Dermis blood vessel endothelial cell (primary cell): ENCODE measurements at regions not wholly inside any gene's neighbourhood (a gene's known extent, or its start where the extent isn't known, plus 50 kb on each side); places are given as distances from the start of the nearest gene placed in this dataset.

Experiments
- DNase-seq: peaks from one replicate; pipeline ENCODE4 v3.0.0; 2010

- DNase-seq, result no peak
These were observed 112.8 kb upstream of the GPR149 start for GRCh38 chr3:154542837-154543236.

GRCh38 chr3:154540950-154541604 is 111.1 kb upstream of the GPR149 start:
- DNase-seq, result no peak

- no peak for DNase-seq
These were observed 108.8 kb upstream of the GPR149 start for GRCh38 chr3:154538566-154539360.

- no peak for DNase-seq
These were observed 106.8 kb upstream of the GPR149 start for GRCh38 chr3:154536751-154537150.

- no peak for DNase-seq
These were observed 92.1 kb upstream of the GPR149 start for GRCh38 chr3:154522036-154522602.

- no peak for DNase-seq
These were observed 87.4 kb upstream of the GPR149 start for GRCh38 chr3:154517404-154517803.

GRCh38 chr3:154515921-154516320 is 85.9 kb upstream of the GPR149 start:
- no peak for DNase-seq

GRCh38 chr3:154510780-154511179 is 80.8 kb upstream of the GPR149 start:
- DNase-seq, result no peak

GRCh38 chr3:154507727-154508126 is 77.7 kb upstream of the GPR149 start:
- DNase-seq, result no peak

- DNase-seq, result no peak
These were observed 67.0 kb upstream of the GPR149 start for GRCh38 chr3:154496978-154497377.

GRCh38 chr3:154496540-154496939 is 66.5 kb upstream of the GPR149 start:
- no peak for DNase-seq

- DNase-seq, result no peak
These were observed 57.0 kb upstream of the GPR149 start for GRCh38 chr3:154486949-154487348.

- no peak for DNase-seq
These were observed 52.5 kb upstream of the GPR149 start for GRCh38 chr3:154482507-154482906.

GRCh38 chr3:154480033-154480432 is 50.0 kb upstream of the GPR149 start:
- no peak for DNase-seq
